Tibial nerve (tissue), 4 donors: ENCODE measurements at regions not wholly inside any gene's neighbourhood (a gene's known extent, or its start where the extent isn't known, plus 50 kb on each side); places are given as distances from the start of the nearest gene placed in this dataset.

Experiments
- DNase-seq, 2 donors: peaks; one replicate each; pipeline ENCODE4 v3.0.0-alpha.2; 2019; ENCODE audit warnings: low spot score in 2 of 2
- H3K27ac ChIP-seq, 4 donors: fragments of 200-600 bp; sonication (generic) in 3 of 4; one replicate each; pipeline ENCODE4 v1.5.1; 2017 to 2019; ENCODE audit warnings: mild to moderate bottlenecking in 1 of 4
- H3K27me3 ChIP-seq, 2 donors: fragments of 200-600 bp; sonication (generic) in 1 of 2; one replicate each; pipeline versions ENCODE4 v1.5.1 to v1.6.0; 2017 to 2019
- H3K36me3 ChIP-seq, 3 donors: fragments of 200-600 bp; sonication (generic); one replicate each; pipeline ENCODE4 v1.5.1; 2018 to 2019
- H3K4me1 ChIP-seq, 4 donors: fragments of 200-600 bp; sonication (generic) in 3 of 4; one replicate each; pipeline ENCODE4 v1.5.1; 2017 to 2019
- H3K4me3 ChIP-seq, 4 donors: fragments of 200-600 bp; sonication (generic) in 3 of 4; one replicate each; pipeline ENCODE4 v1.5.1; 2017 to 2019; ENCODE audit warnings: mild to moderate bottlenecking in 1 of 4, moderate library complexity in 1 of 4
- H3K9me3 ChIP-seq, 4 donors: fragments of 200-600 bp; sonication (generic) in 3 of 4; one replicate each; pipeline ENCODE4 v1.5.1; 2017 to 2019
- EP300 ChIP-seq, 2 donors: sonication (generic); formaldehyde crosslinking; IDR thresholded peaks; one replicate each; pipeline ENCODE4 v1.6.1; 2017; ENCODE audit warnings: antibody characterized with exemption in 2 of 2, mild to moderate bottlenecking in 1 of 2
- POLR2A ChIP-seq, 2 donors: fragments of 450-650 bp; IDR thresholded peaks; one replicate each; pipeline ENCODE4 v1.6.1; 2017; ENCODE audit warnings: antibody characterized with exemption in 2 of 2, mild to moderate bottlenecking in 2 of 2, moderate library complexity in 2 of 2
- WGBS, 2 donors: methylation state at CpG; one replicate each; pipeline ENCODE4 v1.1.5; 2018; 5-methylcytosine and 5-hydroxymethylcytosine counted together
- TF ChIP-seq, protein P1 (sequence below), 5 experiments: fragments of 200-600 bp in 3 of 5; fragments of 450-650 bp in 2 of 5; sonication (generic) in 3 of 5; IDR thresholded peaks; one replicate each; pipeline ENCODE4 v1.5.1; 2016 to 2019; ENCODE audit warnings: antibody characterized with exemption in 5 of 5, mild to moderate bottlenecking in 3 of 5, moderate library complexity in 2 of 5

DNA sequence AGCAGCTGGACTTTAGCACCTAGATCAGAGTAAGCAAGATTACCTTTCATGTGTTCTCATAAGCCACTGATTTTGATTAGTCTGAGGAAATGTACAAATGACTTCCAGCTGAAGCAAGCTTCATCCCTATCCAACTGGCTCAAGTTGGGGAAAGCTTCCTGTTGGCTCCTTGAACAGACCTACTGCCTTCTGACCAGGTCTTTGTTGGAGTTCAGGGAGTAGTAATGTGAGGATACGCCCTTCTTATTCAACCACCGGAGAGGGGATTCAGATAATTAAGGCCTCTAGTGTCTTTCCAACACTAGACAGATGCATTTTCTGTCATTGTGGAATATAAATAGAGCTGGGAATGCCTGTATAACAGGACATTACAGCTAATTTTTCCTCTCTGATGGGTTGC is 268.9 kb downstream of the TGFB2 start:
- TF ChIP-seq, protein P1, sequence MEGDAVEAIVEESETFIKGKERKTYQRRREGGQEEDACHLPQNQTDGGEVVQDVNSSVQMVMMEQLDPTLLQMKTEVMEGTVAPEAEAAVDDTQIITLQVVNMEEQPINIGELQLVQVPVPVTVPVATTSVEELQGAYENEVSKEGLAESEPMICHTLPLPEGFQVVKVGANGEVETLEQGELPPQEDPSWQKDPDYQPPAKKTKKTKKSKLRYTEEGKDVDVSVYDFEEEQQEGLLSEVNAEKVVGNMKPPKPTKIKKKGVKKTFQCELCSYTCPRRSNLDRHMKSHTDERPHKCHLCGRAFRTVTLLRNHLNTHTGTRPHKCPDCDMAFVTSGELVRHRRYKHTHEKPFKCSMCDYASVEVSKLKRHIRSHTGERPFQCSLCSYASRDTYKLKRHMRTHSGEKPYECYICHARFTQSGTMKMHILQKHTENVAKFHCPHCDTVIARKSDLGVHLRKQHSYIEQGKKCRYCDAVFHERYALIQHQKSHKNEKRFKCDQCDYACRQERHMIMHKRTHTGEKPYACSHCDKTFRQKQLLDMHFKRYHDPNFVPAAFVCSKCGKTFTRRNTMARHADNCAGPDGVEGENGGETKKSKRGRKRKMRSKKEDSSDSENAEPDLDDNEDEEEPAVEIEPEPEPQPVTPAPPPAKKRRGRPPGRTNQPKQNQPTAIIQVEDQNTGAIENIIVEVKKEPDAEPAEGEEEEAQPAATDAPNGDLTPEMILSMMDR (IDR thresholded peaks at IDR 0.05), result no peak
- TF ChIP-seq EP300 (IDR thresholded peaks at IDR 0.05), result no peak
- no peak for TF ChIP-seq POLR2A (IDR thresholded peaks at IDR 0.05)
- 57 to 84% methylated on average over 2 of the region's 2 CpGs for WGBS, 2 donors
- no peaks in the 10 kb centered on the region for H3K27me3 ChIP-seq

DNA sequence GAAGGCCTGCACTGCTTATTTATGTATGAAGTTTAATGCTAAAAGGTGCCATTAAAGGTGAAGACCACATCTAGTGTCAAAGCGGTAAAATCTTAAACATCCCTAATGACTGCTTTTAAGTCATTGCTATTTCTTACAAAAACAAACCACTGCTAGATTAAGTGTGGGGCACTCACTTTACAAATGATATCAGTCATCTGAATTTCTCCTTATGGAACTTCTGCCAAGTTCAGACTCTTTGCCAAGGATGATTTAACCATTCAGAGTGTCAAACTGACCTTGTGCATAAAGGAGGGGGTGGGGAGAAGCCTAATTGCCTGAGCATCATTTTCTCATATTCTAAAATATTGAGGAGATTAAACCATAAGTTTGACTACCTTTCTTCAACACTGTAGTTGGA is 271.5 kb downstream of the TGFB2 start:
- H3K4me3 ChIP-seq, result no peak overlapping the region
- TF ChIP-seq POLR2A (IDR thresholded peaks at IDR 0.05) (no peak), EP300 (IDR thresholded peaks at IDR 0.05) (no peak)
- H3K27me3 ChIP-seq, result no peaks in the 10 kb centered on the region
- H3K27ac ChIP-seq, result no peak overlapping the region
- no peaks in the 10 kb centered on the region for H3K36me3 ChIP-seq
- 68 to 100% methylated on average over 1 of the region's 1 CpG for WGBS, 2 donors
- DNase-seq, result no peak
- H3K4me1 ChIP-seq, result no peaks in the 10 kb centered on the region
- peaks cover 0 to 4% (median 0%) of the 10 kb centered on the region in 4 donors for H3K9me3 ChIP-seq

More for the DNA sequence above, 268.9 kb downstream of the TGFB2 start:
- Histone ChIP-seq H3K27ac (no peak overlapping the region), H3K4me1 (no peaks in the 10 kb centered on the region), H3K36me3 (no peaks in the 10 kb centered on the region), H3K4me3 (no peak overlapping the region), H3K9me3 (peaks cover 0 to 4% (median 0%) of the 10 kb centered on the region in 4 donors)
- DNase-seq, result no peak

DNA sequence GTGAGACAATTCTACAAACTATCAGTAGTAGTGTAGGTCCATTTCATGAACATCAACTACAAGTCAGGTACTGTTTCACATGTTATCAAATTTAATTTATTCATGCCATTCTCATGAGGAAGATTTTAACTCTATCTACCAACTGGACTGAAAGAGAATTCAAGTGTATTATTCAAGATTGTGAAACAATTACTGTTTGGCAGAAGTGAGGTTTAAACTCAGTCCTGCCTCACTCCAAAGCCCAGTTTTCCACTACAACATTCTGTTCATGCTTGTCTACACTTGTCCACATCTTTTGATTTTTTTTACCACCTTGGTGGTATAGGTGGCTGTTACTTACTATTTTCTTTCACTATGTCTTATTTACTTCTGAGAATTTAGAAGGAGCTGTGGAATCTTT is 272.9 kb downstream of the TGFB2 start:
- H3K9me3 ChIP-seq, result peaks cover 0 to 4% (median 0%) of the 10 kb centered on the region in 4 donors
- no peak overlapping the region for H3K27ac ChIP-seq
- H3K4me3 ChIP-seq, result no peak overlapping the region
- no peak for DNase-seq
- no peaks in the 10 kb centered on the region for H3K27me3 ChIP-seq
- TF ChIP-seq, protein P1 (IDR thresholded peaks at IDR 0.05), result no peak
- TF ChIP-seq POLR2A (IDR thresholded peaks at IDR 0.05), result no peak
- no peak for TF ChIP-seq EP300 (IDR thresholded peaks at IDR 0.05)
- H3K4me1 ChIP-seq, result no peaks in the 10 kb centered on the region
- H3K36me3 ChIP-seq, result no peaks in the 10 kb centered on the region

DNA sequence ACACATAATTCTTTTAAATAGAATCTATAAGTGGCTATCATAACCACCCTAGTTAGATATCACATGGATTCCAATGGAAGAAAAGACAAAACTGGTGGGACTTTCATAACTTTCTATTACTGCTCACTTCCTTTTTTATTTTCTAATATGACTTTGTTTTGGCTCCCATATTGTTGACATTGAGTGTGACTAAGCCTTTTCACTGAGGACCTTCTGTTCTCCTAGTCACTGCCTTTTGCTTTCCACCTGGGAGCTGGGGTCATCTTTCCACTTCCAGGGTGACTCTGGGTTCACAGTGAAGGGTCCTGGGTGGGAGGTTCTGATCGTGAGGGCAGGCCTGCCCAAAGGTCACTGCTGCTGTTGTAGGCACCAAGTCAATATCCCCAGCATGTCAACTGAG is 275.8 kb downstream of the TGFB2 start:
- no peaks in the 10 kb centered on the region for H3K27me3 ChIP-seq
- WGBS, 2 donors, result 36 to 38% methylated on average over 1 of the region's 1 CpG
- no peaks in the 10 kb centered on the region for H3K4me1 ChIP-seq
- no peak overlapping the region for H3K27ac ChIP-seq
- TF ChIP-seq, protein P1 (IDR thresholded peaks at IDR 0.05), result no peak
- TF ChIP-seq EP300 (IDR thresholded peaks at IDR 0.05), result no peak
- no peak for TF ChIP-seq POLR2A (IDR thresholded peaks at IDR 0.05)
- H3K36me3 ChIP-seq, result no peaks in the 10 kb centered on the region
- no peak overlapping the region for H3K4me3 ChIP-seq
- no peak for DNase-seq
- no peaks in the 10 kb centered on the region for H3K9me3 ChIP-seq

DNA sequence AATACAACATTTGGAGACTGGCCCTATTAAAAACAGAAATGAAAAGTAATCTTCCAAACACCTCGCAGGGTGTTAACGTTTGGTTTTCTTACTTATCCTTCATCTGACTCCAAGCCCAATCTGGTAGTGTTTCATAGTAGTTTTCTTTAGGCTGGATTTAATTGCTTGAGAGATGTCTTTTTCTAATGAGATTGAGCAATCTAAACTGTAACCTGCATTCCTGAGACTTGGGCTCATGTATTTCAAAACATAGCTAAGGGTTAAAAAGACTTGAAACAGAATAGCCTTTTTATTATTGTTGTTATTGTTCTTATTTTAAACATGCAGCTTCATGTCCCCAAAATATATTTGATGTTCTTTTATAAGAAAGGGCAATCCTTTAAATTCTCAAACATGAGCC is 278.9 kb downstream of the TGFB2 start:
- H3K9me3 ChIP-seq, result peaks cover 0 to 13% (median 1%) of the 10 kb centered on the region in 4 donors
- H3K36me3 ChIP-seq, result no peaks in the 10 kb centered on the region
- DNase-seq, result no peak
- no peaks in the 10 kb centered on the region for H3K4me1 ChIP-seq
- TF ChIP-seq, protein P1 (IDR thresholded peaks at IDR 0.05), result no peak
- no peak for TF ChIP-seq EP300 (IDR thresholded peaks at IDR 0.05)
- no peak for TF ChIP-seq POLR2A (IDR thresholded peaks at IDR 0.05)
- H3K27ac ChIP-seq, result no peak overlapping the region
- H3K27me3 ChIP-seq, result no peaks in the 10 kb centered on the region
- H3K4me3 ChIP-seq, result no peak overlapping the region
- WGBS, 2 donors, result 89 to 92% methylated on average over 2 of the region's 2 CpGs

DNA sequence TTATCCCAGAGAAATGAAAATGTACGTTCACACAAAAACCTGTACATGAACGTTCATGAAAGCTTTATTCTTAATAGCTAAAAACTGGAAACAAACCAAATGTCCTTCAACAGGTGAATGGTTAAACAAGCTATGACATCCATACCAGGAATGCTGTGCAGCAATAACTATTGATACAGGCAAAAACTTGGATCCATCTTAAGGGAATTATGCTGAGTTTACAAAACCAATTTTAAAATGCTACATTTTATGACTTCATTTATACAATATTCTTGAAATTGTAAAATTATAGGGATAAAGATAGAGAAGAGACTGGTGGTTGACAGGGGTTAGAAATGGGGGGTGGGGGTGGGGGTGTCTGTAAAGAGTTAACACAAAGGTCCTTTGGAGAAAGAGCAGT is 280.3 kb downstream of the TGFB2 start:
- WGBS, 2 donors, result 35 to 49% methylated on average over 2 of the region's 2 CpGs
- Histone ChIP-seq H3K36me3 (no peaks in the 10 kb centered on the region), H3K4me3 (no peak overlapping the region), H3K9me3 (peaks cover 0 to 16% (median 1%) of the 10 kb centered on the region in 4 donors), H3K27ac (no peak overlapping the region), H3K27me3 (no peaks in the 10 kb centered on the region), H3K4me1 (no peaks in the 10 kb centered on the region)
- no peak for DNase-seq
- TF ChIP-seq POLR2A (IDR thresholded peaks at IDR 0.05) (no peak), EP300 (IDR thresholded peaks at IDR 0.05) (no peak)
- TF ChIP-seq, protein P1 (IDR thresholded peaks at IDR 0.05), result no peak
